ENCODE measurements at regions not wholly inside any gene's neighbourhood (a gene's known extent, or its start where the extent isn't known, plus 50 kb on each side); places are given as distances from the start of the nearest gene placed in this dataset.

DNA sequence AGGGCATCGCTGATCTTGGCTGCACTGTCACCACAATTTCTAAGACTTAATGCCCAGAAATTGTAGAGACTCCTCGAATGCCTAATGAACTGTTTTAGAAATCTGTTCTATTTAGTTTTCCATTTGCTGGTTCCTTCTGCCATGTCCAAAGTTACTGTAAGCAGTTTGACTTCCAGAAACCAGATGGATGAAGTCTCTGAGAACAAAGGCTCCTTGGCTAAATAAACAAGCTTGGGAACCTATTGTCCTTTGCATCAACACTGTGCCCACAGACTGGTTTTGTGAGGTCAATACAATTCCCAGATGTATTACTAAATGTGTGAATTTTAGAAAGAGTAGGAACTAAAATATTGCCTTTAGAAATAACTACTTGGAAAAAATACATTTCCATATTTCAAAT is 600.2 kb downstream of the NYAP2 start:
- TF ChIP-seq EP300 (IDR thresholded peaks at IDR 0.05) = peak; percentile 65
- TF ChIP-seq POLR2A (IDR thresholded peaks at IDR 0.05; ENCODE audit: low read depth) = no peak
- no peak for TF ChIP-seq CTCF (IDR thresholded peaks at IDR 0.05)
- TF ChIP-seq POLR2AphosphoS5 (IDR thresholded peaks at IDR 0.05) = no peak
- Histone ChIP-seq H3K4me1 (peaks cover 0 to 32% (median 18%) of the 10 kb centered on the region in 4 donors), H3K36me3 (no peaks in the 10 kb centered on the region), H3K27ac (replicated peaks in 1 of 4) (peak overlapping the region in 1 of 4 donors; percentile 5), H3K27me3 (no peaks in the 10 kb centered on the region), H3K9me3 (no peaks in the 10 kb centered on the region), H3K4me3 (no peak overlapping the region)
- intact Hi-C loops (cut with DNase I) = no loop called here
- DNase-seq (ENCODE audit: extremely low spot score) = no peak
- 60% methylated on average over 2 of the region's 2 CpGs for WGBS

- no peak for DNase-seq (ENCODE audit: extremely low spot score)
- 86% methylated on average over 4 of the region's 4 CpGs for WGBS
- peaks cover 0 to 32% (median 18%) of the 10 kb centered on the region in 4 donors for H3K4me1 ChIP-seq
- intact Hi-C loops (cut with DNase I) = no loop called here
- H3K9me3 ChIP-seq = no peaks in the 10 kb centered on the region
- H3K36me3 ChIP-seq = no peaks in the 10 kb centered on the region
- no peak overlapping the region for H3K4me3 ChIP-seq
- peak overlapping the region in 1 of 4 donors; percentile 5 for H3K27ac ChIP-seq (replicated peaks in 1 of 4)
- TF ChIP-seq POLR2AphosphoS5 (IDR thresholded peaks at IDR 0.05) = no peak
- TF ChIP-seq CTCF (IDR thresholded peaks at IDR 0.05) = no peak
- no peak for TF ChIP-seq POLR2A (IDR thresholded peaks at IDR 0.05; ENCODE audit: low read depth)
- no peak for TF ChIP-seq EP300 (IDR thresholded peaks at IDR 0.05)
- H3K27me3 ChIP-seq = no peaks in the 10 kb centered on the region
These were observed 599.1 kb downstream of the NYAP2 start for GRCh38 chr2:225998653-225999052.

DNA sequence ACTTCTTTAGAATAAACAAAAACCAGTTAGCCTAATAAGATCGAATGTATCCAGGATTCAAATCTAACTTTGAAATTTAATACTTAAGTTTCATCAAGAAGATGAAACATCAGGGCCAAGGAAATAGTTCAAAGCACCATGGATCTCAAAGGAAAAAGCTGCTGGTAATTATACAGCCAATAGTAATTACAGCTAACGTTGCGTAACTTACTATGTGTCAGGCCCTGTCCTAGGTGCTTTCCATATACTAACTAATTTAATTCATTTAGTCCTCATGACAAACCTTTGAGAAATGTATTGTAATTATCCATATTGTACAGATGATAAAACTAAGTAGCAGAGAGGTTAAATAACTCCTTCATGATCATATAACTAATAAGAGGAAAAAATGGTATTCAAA is 598.6 kb downstream of the NYAP2 start:
- intact Hi-C loops (cut with DNase I) = no loop called here
- H3K27ac ChIP-seq (replicated peaks in 1 of 4) = peak overlapping the region in 1 of 4 donors; percentile 5
- 87% methylated on average over 3 of the region's 3 CpGs for WGBS
- TF ChIP-seq POLR2AphosphoS5 (IDR thresholded peaks at IDR 0.05) = no peak
- TF ChIP-seq EP300 (IDR thresholded peaks at IDR 0.05) = no peak
- no peak for TF ChIP-seq CTCF (IDR thresholded peaks at IDR 0.05)
- no peak for TF ChIP-seq POLR2A (IDR thresholded peaks at IDR 0.05; ENCODE audit: low read depth)
- DNase-seq (ENCODE audit: extremely low spot score) = no peak
- H3K27me3 ChIP-seq = no peaks in the 10 kb centered on the region
- H3K9me3 ChIP-seq = no peaks in the 10 kb centered on the region
- peaks cover 0 to 32% (median 18%) of the 10 kb centered on the region in 4 donors for H3K4me1 ChIP-seq
- H3K4me3 ChIP-seq = no peak overlapping the region
- no peaks in the 10 kb centered on the region for H3K36me3 ChIP-seq

DNA sequence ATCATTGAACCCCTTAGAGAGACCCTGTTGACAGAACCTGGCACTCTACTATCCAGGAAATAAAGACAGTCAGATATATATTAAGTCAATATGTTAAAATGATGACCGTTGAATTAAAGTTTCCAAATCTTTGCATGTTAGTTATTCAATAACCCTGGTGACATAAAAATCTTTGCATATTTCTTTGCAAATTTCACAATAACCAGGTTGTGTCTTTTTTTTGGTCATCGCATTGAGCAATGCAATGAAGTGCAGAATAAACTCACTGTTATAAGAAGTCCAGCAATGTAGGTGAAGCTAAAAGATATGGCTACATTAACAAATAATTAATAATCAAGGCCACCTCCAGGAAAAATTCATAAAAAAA is 596.9 kb downstream of the NYAP2 start:
- no peaks in the 10 kb centered on the region for H3K36me3 ChIP-seq
- no peak overlapping the region for H3K4me3 ChIP-seq
- TF ChIP-seq CTCF (IDR thresholded peaks at IDR 0.05) (no peak), EP300 (IDR thresholded peaks at IDR 0.05) (no peak), POLR2AphosphoS5 (IDR thresholded peaks at IDR 0.05) (no peak), POLR2A (IDR thresholded peaks at IDR 0.05; ENCODE audit: low read depth) (no peak)
- intact Hi-C loops (cut with DNase I) = no loop called here
- DNase-seq (ENCODE audit: extremely low spot score) = no peak
- H3K9me3 ChIP-seq = no peaks in the 10 kb centered on the region
- 84% methylated on average over 2 of the region's 2 CpGs for WGBS
- peaks cover 0 to 23% (median 15%) of the 10 kb centered on the region in 4 donors for H3K4me1 ChIP-seq
- H3K27ac ChIP-seq (replicated peaks in 1 of 4) = peak overlapping the region in 1 of 4 donors; percentile 42
- no peaks in the 10 kb centered on the region for H3K27me3 ChIP-seq

DNA sequence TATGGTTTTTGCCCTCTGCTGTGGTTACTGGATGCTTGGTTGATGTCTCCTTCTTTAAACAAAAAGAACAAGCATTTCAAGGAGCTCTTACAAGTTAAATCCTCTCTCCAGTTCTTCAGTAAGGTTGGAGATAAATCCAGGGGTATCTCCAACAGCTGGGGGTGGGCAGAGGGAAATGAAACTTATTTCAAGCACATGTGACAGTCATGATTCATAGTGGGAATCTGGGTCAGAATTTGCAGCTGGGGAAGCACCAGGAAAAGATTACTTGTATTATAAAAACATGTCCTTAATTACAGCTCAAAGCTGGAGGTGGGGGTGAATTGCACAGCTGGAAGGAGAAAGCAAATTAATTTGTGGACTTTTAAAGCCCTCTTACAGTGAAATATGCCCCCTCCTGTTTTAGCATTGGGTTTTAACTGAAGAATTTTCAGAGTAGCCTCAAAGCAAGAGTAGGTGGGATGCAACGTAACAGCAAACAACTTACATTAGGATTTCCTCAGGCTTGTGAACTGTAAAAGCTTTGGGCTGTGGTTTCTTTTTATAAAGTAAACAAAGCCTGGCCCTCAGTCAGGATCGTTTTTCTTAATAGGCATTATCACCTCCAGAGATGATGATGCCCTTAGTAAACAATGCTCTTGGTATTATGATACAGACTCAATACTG is 596.4 kb downstream of the NYAP2 start:
- peak overlapping the region; percentile 23 to 45 (median 39) for H3K27ac ChIP-seq (replicated peaks in 1 of 4)
- no peak for DNase-seq (ENCODE audit: extremely low spot score)
- WGBS = 59% methylated on average over 2 of the region's 2 CpGs

More for the DNA sequence above, 596.4 kb downstream of the NYAP2 start:
- no peaks in the 10 kb centered on the region for H3K9me3 ChIP-seq
- peaks cover 0 to 24% (median 17%) of the 10 kb centered on the region in 4 donors for H3K4me1 ChIP-seq
- no peaks in the 10 kb centered on the region for H3K36me3 ChIP-seq
- TF ChIP-seq CTCF (IDR thresholded peaks at IDR 0.05) (no peak), EP300 (IDR thresholded peaks at IDR 0.05) (no peak), POLR2A (IDR thresholded peaks at IDR 0.05; ENCODE audit: low read depth) (no peak), POLR2AphosphoS5 (IDR thresholded peaks at IDR 0.05) (no peak)
- intact Hi-C loops (cut with DNase I) = no loop called here
- H3K4me3 ChIP-seq = no peak overlapping the region
- H3K27me3 ChIP-seq = no peaks in the 10 kb centered on the region

All from esophagus muscularis mucosa (tissue), 4 donors.